Kidney capillary endothelial cell (primary cell): ENCODE measurements at regions not wholly inside any gene's neighbourhood (a gene's known extent, or its start where the extent isn't known, plus 50 kb on each side); places are given as distances from the start of the nearest gene placed in this dataset.

Experiments used
- DNase-seq: peaks from one replicate; pipeline ENCODE4 v3.0.0-alpha.2; 2018; ENCODE audit warnings: low spot score

GRCh38 chr5:82850393-82850792 is 226.8 kb downstream of the TMEM167A start:
- no peak for DNase-seq

- no peak for DNase-seq
Measured at GRCh38 chr5:82849885-82850284, 227.3 kb downstream of the TMEM167A start.

GRCh38 chr5:82847562-82847961 is 229.6 kb downstream of the TMEM167A start:
- DNase-seq: no peak

DNA sequence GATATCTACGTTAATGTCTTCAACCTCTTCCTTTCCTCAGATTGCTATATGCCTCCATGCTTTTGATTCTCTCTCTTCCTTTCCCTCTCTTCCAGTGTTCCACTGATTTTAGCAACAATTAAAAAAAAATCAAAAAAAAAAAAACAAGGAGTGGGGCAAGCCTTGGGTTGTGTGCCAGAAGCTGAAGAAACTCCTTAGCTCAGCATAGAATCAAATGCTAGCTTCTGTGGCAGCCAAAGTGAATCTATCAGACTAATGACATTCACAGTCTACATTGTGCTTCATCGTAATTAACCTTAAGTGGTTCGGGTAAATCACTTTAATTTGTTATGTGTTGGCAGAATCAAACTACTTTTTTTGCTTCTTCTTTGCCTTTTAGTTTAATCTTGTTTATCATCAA is 237.3 kb downstream of the TMEM167A start:
- DNase-seq: no peak

DNA sequence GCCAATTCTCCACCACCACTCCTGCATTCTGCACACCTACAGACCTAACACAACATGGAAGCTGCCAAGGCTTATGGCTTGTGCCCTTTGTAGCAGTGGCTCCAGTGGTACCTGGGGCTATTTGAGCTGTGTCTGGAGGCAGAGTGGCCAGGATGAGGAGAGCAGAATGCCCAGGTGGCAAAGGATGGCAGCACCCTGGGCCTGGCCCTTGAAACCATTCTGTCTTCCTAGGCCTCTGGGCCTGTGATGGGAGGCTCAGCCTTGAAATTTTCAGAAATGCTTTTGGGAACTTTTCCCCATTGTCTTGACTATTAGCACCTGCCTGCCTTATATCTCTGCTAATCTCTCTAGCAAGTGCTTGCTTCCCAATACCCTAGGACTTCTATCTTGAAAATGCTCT is 241.7 kb downstream of the TMEM167A start:
- no peak for DNase-seq

DNA sequence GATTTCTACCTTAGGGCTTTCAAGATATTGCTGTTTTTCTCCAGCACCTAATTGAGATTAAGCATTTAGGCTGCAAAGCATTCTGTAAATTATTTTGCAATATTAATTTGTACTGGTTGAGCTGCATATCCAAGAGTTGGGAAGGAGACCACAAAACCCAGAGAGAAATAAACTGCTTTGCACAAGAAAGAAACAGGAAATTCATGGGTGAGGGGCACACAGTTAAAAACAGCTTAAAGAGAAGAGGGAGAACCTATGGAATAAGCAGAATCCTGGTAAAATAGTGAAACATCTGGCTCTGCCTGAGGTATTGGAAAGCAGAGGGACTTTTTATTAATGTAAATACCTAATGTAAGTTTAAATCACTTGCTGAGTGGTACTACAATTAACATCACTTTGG is 243.0 kb downstream of the TMEM167A start:
- no peak for DNase-seq

GRCh38 chr5:82833277-82833676 is 243.9 kb downstream of the TMEM167A start:
- DNase-seq: no peak

DNA sequence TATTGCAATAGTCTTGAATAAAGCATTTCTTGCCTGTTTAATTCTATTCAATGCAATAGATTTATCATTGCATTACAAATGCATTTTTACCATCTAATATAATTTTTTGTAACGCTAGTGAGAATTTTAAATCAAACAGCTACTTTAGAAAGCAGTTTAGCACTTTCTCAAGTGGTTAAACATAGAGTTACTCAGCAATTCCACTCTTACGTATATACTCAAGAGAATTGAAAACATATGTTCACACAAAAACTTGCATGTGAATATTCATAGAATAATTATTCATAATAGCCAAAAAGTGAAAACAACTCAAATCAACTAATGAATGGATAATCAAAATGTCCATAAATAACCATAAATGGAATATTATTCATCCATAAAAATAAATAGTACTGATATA is 244.7 kb downstream of the TMEM167A start:
- no peak for DNase-seq

- DNase-seq: no peak
Measured at GRCh38 chr5:82828211-82828610, 249.0 kb downstream of the TMEM167A start.

GRCh38 chr5:82827651-82828050 is 249.5 kb downstream of the TMEM167A start:
- DNase-seq: no peak

DNA sequence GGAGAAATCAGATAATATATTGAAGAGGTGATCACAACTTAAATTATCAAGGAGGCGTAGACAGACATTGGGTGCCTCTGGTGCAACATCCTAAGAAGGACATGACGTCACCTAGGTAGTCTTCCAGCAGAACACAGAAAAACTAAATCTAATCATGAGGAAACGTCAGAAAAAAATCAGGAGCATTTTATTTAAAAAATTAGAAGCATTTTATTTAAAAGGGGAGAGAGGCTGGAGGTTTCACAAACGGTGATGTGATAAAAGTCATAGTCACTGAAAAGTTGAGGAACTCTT is 254.6 kb downstream of the TMEM167A start:
- DNase-seq: no peak

GRCh38 chr5:82821846-82822633 is 255.2 kb downstream of the TMEM167A start:
- peak; percentile 46 for DNase-seq

GRCh38 chr5:82820961-82821845 is 256.0 kb downstream of the TMEM167A start:
- DNase-seq: no peak

DNA sequence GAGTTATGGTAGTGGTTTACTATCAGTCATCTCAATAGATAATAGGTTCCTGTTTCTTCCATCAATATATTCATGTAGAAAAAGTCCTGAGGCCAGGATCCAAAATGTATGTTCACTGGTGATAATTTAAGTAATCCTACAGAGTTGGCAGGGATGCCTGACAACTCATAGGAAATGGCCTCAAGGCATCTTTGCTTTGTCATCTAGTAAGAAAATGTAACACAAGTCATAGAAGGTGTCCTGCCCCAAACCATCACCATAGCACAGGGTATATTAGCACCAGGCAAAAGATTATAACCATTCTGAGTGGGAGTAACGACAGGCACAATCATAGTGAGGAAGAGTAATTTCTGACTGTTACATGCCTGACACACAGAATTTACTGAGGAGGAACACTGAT is 257.0 kb downstream of the TMEM167A start:
- DNase-seq: no peak

DNA sequence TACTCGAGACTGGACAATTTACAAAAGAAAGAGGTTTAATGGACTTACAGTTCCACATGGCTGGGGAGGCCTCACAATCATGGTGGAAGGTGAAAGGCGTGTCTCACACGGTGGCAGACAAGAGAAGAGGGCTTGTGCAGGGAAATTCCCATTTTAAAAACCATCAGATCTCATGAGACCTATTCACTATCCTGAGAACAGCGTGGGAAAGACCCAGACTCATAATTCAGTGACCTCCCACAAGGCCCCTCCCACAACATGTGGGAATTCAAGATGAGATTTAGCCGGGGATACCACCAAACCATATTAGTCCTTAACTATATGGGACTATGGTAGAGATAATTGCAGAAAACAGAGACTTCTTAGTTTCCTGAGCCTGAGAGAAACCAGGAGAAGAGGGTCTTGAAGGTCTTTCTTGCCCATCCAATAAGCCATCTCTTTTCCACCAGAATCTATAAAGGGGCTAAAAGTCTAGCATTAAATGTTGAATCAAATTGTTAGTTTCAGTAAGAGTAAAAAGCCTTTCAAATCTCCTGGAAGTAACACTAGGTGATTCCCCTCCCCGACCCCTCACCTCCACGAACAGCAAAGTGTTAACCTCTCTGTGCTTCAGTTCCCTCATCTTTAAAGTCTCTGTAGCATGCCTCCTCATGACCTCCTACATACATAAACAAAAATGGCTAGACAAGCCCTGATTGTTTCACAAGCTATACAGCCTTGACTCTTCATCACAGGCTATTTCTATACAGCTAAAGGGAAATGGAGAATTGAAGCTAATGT is 259.1 kb downstream of the TMEM167A start:
- no peak for DNase-seq

DNA sequence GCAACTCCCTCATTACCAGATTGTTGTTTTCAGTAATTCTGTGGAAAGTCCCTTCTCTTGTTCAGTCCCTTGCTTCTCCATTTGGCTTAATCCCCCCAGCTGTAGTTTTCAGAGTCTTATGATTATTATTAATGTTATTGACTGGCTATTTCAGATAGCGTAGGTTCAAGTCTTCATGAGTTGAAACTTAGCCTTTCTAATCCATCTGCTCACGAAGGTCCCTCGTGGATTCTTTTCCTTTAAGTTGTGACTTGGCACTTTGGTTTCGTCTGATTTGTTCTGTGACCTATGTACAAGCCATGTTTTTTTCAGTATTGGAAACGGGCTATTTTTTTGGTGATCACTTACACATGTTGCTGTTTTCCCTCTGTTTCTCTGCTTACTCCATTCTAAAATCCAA is 260.3 kb downstream of the TMEM167A start:
- no peak for DNase-seq

- DNase-seq: no peak
Measured at GRCh38 chr5:82815871-82816270, 261.3 kb downstream of the TMEM167A start.

GRCh38 chr5:82813861-82814260 is 263.3 kb downstream of the TMEM167A start:
- DNase-seq: no peak

GRCh38 chr5:82812575-82812974 is 264.6 kb downstream of the TMEM167A start:
- DNase-seq: no peak

- no peak for DNase-seq
Measured at GRCh38 chr5:82811490-82811889, 265.7 kb downstream of the TMEM167A start.

DNA sequence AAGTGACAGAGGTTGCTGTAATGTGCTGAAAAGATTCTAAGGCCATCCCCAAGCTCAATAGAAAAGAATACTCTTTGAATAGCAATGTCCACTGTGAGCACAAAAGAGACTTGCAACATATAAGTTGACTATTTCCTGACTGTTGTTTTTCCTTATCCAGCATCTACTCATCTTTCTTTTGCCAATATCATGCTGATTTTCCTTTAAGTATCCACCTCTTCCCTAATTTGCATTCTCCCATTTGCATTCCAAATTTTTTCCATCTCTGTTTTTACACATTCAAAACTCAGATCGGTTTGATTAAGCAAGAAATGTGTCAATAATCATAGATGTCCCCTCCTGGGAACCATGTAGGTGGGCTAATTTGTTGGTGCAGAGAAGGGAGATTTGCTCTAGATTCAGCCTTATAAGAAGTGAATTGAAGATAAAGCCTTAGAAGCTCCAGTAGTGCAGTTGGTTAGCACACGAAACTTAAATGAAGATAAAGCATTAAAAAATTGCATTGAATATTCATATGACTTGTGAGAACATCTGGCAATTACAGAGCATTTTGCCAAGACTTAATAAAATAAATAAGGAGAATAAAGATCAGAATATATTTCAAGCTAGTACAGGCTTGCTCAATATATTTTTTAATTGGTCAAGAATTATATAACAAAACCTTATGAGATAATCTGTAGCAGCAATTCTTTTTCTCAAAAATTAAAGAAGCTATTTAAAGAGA is 267.6 kb downstream of the TMEM167A start:
- no peak for DNase-seq

GRCh38 chr5:82808960-82809359 is 268.2 kb downstream of the TMEM167A start:
- no peak for DNase-seq
